Colonic mucosa (tissue), 4 donors: ENCODE measurements at regions not wholly inside any gene's neighbourhood (a gene's known extent, or its start where the extent isn't known, plus 50 kb on each side); places are given as distances from the start of the nearest gene placed in this dataset.

Experiments used
- DNase-seq: peaks from one replicate; pipeline ENCODE4 v3.0.0-alpha.2; 2020
- H3K27ac ChIP-seq: fragments of 200-600 bp; one replicate; pipeline ENCODE4 v1.8.0; 2021
- H3K27me3 ChIP-seq: fragments of 200-600 bp; one replicate; pipeline ENCODE4 v1.8.0; 2021
- H3K36me3 ChIP-seq: fragments of 200-600 bp; one replicate; pipeline ENCODE4 v1.8.0; 2021
- H3K4me1 ChIP-seq: fragments of 200-600 bp; one replicate; pipeline ENCODE4 v1.8.0; 2021; ENCODE audit warnings: mild to moderate bottlenecking
- H3K4me3 ChIP-seq: fragments of 200-600 bp; one replicate; pipeline ENCODE4 v1.8.0; 2021
- H3K9ac ChIP-seq, 2 donors: one replicate each; pipeline ENCODE4 v1.7.0; 2013; ENCODE audit warnings: control low read depth in 2 of 2, low read depth in 2 of 2, low read length in 2 of 2
- H3K9me3 ChIP-seq: fragments of 200-600 bp; one replicate; pipeline ENCODE4 v1.8.0; 2021
- intact Hi-C: fragments of 100-400 bp; cut with DNase I; formaldehyde crosslinking; loops from one replicate; pipeline ENCODE4 v1.14.1; 2022
- TF ChIP-seq, protein P1 (sequence below): fragments of 200-600 bp; IDR thresholded peaks from one replicate; pipeline ENCODE4 v1.8.0; 2022; ENCODE audit warnings: antibody characterized with exemption, mild to moderate bottlenecking
- donor health status: healthy.
- donor health status: DM: no; HTN: no; CAD: no.
- donor health status: DM: no; HTN: no; CAD: no.

DNA sequence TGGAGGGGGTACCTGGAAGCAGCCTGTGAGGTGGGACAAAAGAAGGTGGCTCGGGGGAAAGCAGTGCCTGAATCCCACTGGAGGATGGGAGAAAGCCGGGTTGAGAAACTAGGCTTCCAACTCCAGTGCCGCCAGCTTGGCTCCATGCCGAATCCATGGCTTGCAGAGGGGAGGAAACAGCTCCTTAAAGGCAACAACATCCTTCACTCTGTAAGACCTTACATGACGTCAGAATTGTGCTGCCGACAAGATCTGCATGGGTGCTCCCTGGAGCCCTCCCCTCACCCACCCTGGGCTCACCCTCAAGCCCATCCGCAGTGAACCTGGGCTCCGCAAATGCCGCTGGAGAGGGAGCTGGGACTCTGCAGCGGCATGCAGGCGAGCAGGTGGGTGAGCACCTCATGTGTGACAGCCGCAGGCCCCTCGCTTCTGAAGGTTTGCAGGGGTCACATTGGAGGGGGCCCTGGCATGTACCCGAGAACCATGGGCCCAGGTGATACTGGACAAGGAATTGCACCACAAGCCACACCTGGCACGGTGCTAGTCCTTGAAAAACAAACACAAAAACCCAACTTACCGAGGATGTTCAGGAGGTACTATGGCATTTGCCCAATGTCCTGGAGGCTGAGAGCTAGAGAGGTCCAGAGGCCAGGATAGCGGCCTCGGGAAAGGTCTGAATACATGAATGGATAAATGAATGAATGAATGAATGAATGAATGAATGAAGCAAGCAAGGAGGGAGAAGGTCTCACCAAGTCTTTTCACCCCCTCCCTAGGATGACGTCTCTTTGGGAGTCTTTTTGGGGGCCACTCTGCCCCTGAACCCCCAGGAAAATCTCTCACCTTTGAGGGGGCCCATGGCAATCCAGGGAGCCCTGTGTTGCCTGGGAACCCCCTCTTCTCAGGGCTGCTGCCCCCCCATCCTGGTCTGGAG is 238.6 kb upstream of the SHH start:
- Histone ChIP-seq H3K27ac (no peak overlapping the region), H3K27me3 (no peaks in the 10 kb centered on the region), H3K9ac (no peak overlapping the region), H3K4me1 (no peaks in the 10 kb centered on the region), H3K4me3 (no peak overlapping the region), H3K36me3 (no peaks in the 10 kb centered on the region), H3K9me3 (no peaks in the 10 kb centered on the region)
- TF ChIP-seq, protein P1, sequence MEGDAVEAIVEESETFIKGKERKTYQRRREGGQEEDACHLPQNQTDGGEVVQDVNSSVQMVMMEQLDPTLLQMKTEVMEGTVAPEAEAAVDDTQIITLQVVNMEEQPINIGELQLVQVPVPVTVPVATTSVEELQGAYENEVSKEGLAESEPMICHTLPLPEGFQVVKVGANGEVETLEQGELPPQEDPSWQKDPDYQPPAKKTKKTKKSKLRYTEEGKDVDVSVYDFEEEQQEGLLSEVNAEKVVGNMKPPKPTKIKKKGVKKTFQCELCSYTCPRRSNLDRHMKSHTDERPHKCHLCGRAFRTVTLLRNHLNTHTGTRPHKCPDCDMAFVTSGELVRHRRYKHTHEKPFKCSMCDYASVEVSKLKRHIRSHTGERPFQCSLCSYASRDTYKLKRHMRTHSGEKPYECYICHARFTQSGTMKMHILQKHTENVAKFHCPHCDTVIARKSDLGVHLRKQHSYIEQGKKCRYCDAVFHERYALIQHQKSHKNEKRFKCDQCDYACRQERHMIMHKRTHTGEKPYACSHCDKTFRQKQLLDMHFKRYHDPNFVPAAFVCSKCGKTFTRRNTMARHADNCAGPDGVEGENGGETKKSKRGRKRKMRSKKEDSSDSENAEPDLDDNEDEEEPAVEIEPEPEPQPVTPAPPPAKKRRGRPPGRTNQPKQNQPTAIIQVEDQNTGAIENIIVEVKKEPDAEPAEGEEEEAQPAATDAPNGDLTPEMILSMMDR = no peak
- intact Hi-C loops = no loop called here
- DNase-seq = no peak

DNA sequence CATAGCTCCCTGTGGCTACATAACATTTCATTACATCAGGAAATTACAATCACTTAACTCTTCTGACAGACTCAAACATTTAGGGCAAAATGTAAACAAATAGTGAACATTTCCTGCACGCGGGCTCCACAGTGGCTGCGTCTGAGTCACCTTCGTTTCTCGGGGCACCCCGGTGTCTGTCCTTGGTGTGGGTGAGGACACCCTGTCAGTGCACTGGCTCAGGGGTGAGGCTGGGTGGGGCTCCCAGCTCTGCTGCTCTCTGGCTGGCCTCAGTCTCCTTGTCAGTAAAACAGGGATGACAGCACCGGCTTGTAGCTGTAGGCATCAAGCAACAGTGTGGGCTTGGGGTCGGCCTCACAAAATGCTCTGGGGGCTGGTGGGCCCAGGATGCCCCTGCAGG is 237.1 kb upstream of the SHH start:
- intact Hi-C loops = no loop called here
- TF ChIP-seq, protein P1 = no peak
- Histone ChIP-seq H3K9ac (no peak overlapping the region), H3K4me1 (no peaks in the 10 kb centered on the region), H3K27ac (no peak overlapping the region), H3K27me3 (no peaks in the 10 kb centered on the region), H3K9me3 (no peaks in the 10 kb centered on the region), H3K4me3 (no peak overlapping the region), H3K36me3 (no peaks in the 10 kb centered on the region)
- no peak for DNase-seq

DNA sequence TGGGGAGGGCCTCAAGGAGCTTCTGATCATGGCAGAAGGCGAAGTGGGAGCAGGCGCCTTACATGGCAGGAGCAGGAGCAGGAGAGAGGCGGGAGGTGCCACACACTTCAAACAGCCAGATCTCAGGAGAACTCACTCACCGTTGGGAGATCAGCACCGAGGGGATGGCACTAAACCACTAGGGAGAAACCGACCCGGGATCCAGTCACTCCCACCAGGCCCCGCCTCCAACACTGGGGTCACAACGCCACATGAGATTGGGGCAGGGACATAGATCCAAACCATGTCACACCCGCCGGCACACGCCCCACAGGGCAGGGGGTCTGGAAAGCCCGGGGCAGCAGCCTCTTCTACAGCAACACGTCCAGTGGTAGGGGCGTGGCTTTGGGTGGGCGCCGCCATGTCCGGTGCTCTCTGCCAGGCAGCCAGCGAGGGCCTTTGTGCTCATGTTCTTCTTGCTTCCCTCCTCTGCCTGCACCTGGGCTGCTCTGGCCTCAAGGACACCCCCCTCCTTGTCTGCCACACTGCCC is 233.8 kb upstream of the SHH start:
- no peak overlapping the region for H3K4me3 ChIP-seq
- H3K4me1 ChIP-seq = no peaks in the 10 kb centered on the region
- H3K27me3 ChIP-seq = no peaks in the 10 kb centered on the region
- intact Hi-C loops = no loop called here
- TF ChIP-seq, protein P1 = no peak
- no peak overlapping the region for H3K27ac ChIP-seq
- no peaks in the 10 kb centered on the region for H3K36me3 ChIP-seq
- no peaks in the 10 kb centered on the region for H3K9me3 ChIP-seq
- H3K9ac ChIP-seq = no peak overlapping the region
- DNase-seq = no peak

DNA sequence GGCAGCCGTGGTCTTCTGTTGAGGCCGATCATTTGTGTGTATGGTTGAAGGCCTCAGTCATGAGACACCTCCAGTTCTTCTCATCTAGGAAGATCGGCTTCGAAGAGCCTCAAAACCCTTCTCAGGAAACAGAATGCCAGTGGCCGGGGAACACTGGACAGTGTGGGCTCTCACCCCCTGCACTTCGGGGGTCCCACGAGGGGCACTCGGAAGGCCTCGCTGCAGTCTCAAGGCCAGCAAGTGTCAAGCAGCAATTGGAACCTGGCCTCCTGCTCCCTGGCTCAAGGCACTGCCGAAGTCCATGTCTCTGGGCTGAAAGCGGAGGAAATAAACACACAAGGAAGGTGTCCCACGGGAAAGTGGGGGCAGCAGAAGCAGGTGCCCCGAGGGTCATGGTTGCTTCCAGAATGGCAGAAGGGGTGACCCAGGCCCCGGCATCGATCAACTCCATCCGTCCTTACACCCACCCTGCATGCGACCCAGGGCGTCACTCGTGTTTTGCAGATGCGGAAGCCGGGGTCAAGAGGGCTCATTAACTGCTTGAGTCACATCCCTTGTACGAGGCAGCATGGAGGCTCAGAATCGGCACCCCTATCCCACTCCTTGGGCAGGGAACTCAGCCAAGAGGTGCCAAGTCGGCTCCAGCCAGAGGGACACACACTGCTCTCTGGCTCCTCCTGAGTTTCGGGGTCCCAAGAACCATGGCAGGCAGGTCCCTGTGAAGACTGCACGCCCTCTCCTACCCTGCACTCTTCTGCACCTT is 231.3 kb upstream of the SHH start:
- H3K4me1 ChIP-seq = no peaks in the 10 kb centered on the region
- no peak overlapping the region for H3K4me3 ChIP-seq
- H3K27me3 ChIP-seq = no peaks in the 10 kb centered on the region
- no peak for DNase-seq
- H3K9ac ChIP-seq = no peak overlapping the region
- intact Hi-C loops = no loop called here
- H3K27ac ChIP-seq = no peak overlapping the region
- no peaks in the 10 kb centered on the region for H3K36me3 ChIP-seq
- TF ChIP-seq, protein P1 = no peak
- no peaks in the 10 kb centered on the region for H3K9me3 ChIP-seq

DNA sequence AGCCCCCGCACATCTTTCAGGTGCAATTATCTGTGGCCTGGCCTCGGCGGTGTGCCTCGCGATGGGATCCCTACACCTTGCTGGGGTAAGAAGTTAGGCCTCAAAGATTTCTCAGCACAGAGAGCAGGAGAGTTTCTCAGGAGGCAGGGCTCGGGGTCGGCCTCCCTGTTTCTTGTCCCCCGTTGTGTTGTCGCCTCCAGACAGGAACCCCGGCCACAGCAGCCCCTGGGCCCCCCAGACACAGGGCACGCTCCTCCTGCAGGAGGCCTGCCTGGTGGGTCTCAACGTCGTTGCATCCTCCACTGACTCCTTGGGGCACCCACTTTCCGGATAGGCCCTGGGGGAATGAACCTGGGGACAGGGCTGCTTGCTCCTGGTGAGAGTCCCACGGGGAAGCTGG is 229.1 kb upstream of the SHH start:
- no peak overlapping the region for H3K27ac ChIP-seq
- H3K4me1 ChIP-seq = no peaks in the 10 kb centered on the region
- DNase-seq = no peak
- H3K4me3 ChIP-seq = no peak overlapping the region
- TF ChIP-seq, protein P1 = no peak
- no peaks in the 10 kb centered on the region for H3K27me3 ChIP-seq
- no peaks in the 10 kb centered on the region for H3K9me3 ChIP-seq
- no peaks in the 10 kb centered on the region for H3K36me3 ChIP-seq
- intact Hi-C loops = no loop called here
- no peak overlapping the region for H3K9ac ChIP-seq
